MM.1S (cell line): ENCODE measurements at regions not wholly inside any gene's neighbourhood (a gene's known extent, or its start where the extent isn't known, plus 50 kb on each side); places are given as distances from the start of the nearest gene placed in this dataset.
"Not testable (repeated sequence)": the region's sequence is repeated elsewhere in the genome, so short reads cannot be mapped to it uniquely, and the experiment has no call there.

Source experiments
- DNase-seq: peaks from one replicate; pipeline ENCODE4 v3.0.0-alpha.2; 2015
- H2AFZ ChIP-seq: fragments of 300-600 bp; sonication (generic); 2 replicates; pipeline ENCODE4 v1.6.0; 2016; ENCODE audit warnings: antibody characterized with exemption, low read length
- H3F3A ChIP-seq: fragments of 300-600 bp; sonication (generic); 2 replicates; pipeline ENCODE4 v1.6.1; 2016; ENCODE audit warnings: mild to moderate bottlenecking, antibody characterized with exemption, low read length, moderate library complexity, mixed read lengths; ENCODE audit not compliant: insufficient read depth
- H3K27ac ChIP-seq: fragments of 300-600 bp; sonication (generic); 2 replicates; pipeline ENCODE4 v1.5.1; 2016; ENCODE audit warnings: mild to moderate bottlenecking, low read length
- H3K27me3 ChIP-seq: fragments of 300-600 bp; sonication (generic); replicated peaks from 2 replicates; pipeline ENCODE4 v1.6.0; 2016; ENCODE audit warnings: low read length; ENCODE audit not compliant: insufficient read depth
- H3K36me3 ChIP-seq: fragments of 300-600 bp; sonication (generic); replicated peaks from 2 replicates; pipeline ENCODE4 v1.6.1; 2016; ENCODE audit warnings: mild to moderate bottlenecking, low read length, mixed read lengths; ENCODE audit not compliant: insufficient read depth
- H3K4me1 ChIP-seq: fragments of 300-600 bp; sonication (generic); 2 replicates; pipeline ENCODE4 v1.6.1; 2016; ENCODE audit warnings: low read length, mixed read lengths
- H3K4me2 ChIP-seq: fragments of 300-600 bp; sonication (generic); 2 replicates; pipeline ENCODE4 v1.6.0; 2016; ENCODE audit warnings: low read depth, low read length
- H3K4me3 ChIP-seq: fragments of 300-600 bp; sonication (generic); 2 replicates; pipeline ENCODE4 v1.5.1; 2016; ENCODE audit warnings: low read length, mixed read lengths
- H3K79me2 ChIP-seq: fragments of 300-600 bp; sonication (generic); 2 replicates; pipeline ENCODE4 v1.6.1; 2016; ENCODE audit warnings: mixed run types, low read length, mixed read lengths
- H3K9ac ChIP-seq: fragments of 300-600 bp; sonication (generic); 2 replicates; pipeline ENCODE4 v1.6.1; 2016; ENCODE audit warnings: low read length, mixed read lengths
- H3K9me2 ChIP-seq: fragments of 300-600 bp; sonication (generic); replicated peaks from 2 replicates; pipeline ENCODE4 v1.6.1; 2016; ENCODE audit warnings: mild to moderate bottlenecking, low read length, mixed read lengths; ENCODE audit not compliant: insufficient read depth
- H3K9me3 ChIP-seq: fragments of 300-600 bp; sonication (generic); replicated peaks from 2 replicates; pipeline ENCODE4 v1.6.1; 2016; ENCODE audit warnings: mild to moderate bottlenecking, low read length, mixed read lengths; ENCODE audit not compliant: insufficient read depth
- H4K20me1 ChIP-seq: fragments of 300-600 bp; sonication (generic); 2 replicates; pipeline ENCODE4 v1.6.1; 2016; ENCODE audit warnings: mild to moderate bottlenecking, low read length, moderate library complexity, mixed read lengths; ENCODE audit not compliant: insufficient read depth
- CTCF ChIP-seq: fragments of 300-600 bp; sonication (generic); IDR thresholded peaks from 2 replicates; pipeline ENCODE4 v1.5.1; 2016; ENCODE audit warnings: antibody characterized with exemption, low read length, mixed read lengths
- EZH2 ChIP-seq: fragments of 300-600 bp; sonication (generic); optimal IDR thresholded peaks from 2 replicates; pipeline ENCODE3; 2017; ENCODE audit warnings: low read depth, mild to moderate bottlenecking, antibody characterized with exemption, low read length, mixed read lengths
- EZH2phosphoT487 ChIP-seq: fragments of 300-600 bp; sonication (generic); IDR thresholded peaks from 2 replicates; pipeline ENCODE4 v1.6.1; 2018; ENCODE audit warnings: antibody characterized with exemption, low read length

DNA sequence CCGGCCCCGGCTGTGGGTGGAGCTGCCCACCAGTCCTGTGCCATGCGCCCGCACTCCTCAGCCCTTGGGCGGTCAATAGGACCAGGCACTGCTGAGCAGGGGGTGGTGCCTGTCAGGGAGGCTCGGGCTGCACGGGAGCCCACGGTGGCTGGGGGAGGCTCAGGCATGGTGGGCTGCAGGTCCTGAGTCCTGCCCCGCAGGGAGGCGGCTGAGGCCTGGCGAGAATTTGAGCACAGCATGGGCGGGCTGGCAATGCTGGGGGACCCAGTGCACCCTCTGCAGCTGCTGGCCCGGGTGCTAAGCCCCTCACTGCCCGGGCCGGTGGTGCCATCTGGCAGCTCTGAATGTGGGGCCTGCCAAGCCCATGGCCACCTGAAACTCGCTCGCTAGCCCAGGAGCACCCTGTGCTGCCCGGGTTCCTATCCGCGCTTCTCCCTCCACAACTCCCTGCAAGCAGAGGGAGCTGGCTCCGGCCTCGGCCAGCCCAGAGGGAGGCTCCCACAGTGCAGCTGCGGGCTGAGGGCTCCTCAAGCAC lies 1371.1 kb downstream of the FSCB start:
- no peaks in the 10 kb centered on the region for H3K79me2 ChIP-seq
- H3K36me3 ChIP-seq: no peaks in the 10 kb centered on the region
- no peaks in the 10 kb centered on the region for H3K4me1 ChIP-seq
- no peak overlapping the region for H3K27ac ChIP-seq
- H3K4me3 ChIP-seq: no peak overlapping the region
- H2AFZ ChIP-seq: no peak overlapping the region
- DNase-seq: no peak
- no peaks in the 10 kb centered on the region for H3K9me2 ChIP-seq
- TF ChIP-seq CTCF (no peak), EZH2phosphoT487 (no peak), EZH2 (no peak)
- no peaks in the 10 kb centered on the region for H3K9me3 ChIP-seq
- no peaks in the 10 kb centered on the region for H3F3A ChIP-seq
- no peak overlapping the region for H3K4me2 ChIP-seq
- no peaks in the 10 kb centered on the region for H3K27me3 ChIP-seq
- no peaks in the 10 kb centered on the region for H4K20me1 ChIP-seq
- no peak overlapping the region for H3K9ac ChIP-seq

DNA sequence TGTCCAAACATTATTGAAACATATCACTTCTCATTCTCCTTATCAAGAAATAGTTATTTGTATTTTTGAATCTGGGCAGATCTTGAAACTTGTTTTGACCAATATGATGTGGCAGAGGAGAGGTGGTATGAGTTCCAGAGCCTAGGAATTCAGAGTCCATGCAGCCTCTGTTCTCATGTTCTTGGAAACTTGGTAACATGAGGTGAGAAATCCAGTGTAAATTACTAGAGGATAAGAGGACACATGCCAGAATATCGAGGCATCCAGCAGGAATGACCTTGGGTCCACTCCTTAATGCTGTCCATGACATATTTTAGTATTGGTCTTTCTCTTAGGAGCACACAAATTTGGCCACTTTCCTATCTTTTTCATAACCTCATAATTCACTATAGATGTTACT lies 1374.6 kb downstream of the FSCB start:
- H3K79me2 ChIP-seq: no peaks in the 10 kb centered on the region
- no peak overlapping the region for H3K4me3 ChIP-seq
- H3F3A ChIP-seq: no peaks in the 10 kb centered on the region
- no peak overlapping the region for H2AFZ ChIP-seq
- no peak overlapping the region for H3K4me2 ChIP-seq
- no peaks in the 10 kb centered on the region for H3K9me3 ChIP-seq
- H3K27ac ChIP-seq: no peak overlapping the region
- H4K20me1 ChIP-seq: no peaks in the 10 kb centered on the region
- H3K27me3 ChIP-seq: no peaks in the 10 kb centered on the region
- H3K9ac ChIP-seq: no peak overlapping the region
- H3K4me1 ChIP-seq: no peaks in the 10 kb centered on the region
- no peaks in the 10 kb centered on the region for H3K36me3 ChIP-seq
- H3K9me2 ChIP-seq: no peaks in the 10 kb centered on the region
- no peak for DNase-seq
- TF ChIP-seq EZH2 (no peak), EZH2phosphoT487 (no peak)

DNA sequence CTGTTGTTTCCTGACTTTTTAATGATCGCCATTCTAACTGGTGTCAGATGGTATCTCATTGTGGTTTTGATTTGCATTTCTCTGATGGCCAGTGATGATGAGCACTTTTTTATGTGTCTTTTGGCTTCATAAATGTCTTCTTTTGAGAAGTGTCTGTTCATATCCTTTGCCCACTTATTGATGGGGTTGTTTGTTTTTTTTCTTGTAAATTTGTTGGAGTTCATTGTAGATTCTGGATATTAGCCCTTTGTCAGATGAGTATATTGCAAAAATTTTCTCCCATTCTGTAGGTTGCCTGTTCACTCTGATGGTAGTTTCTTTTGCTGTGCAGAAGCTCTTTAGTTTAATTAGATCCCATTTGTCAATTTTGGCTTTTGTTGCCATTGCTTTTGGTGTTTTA lies 1378.7 kb downstream of the FSCB start:
- H3K9me3 ChIP-seq, H3K9ac ChIP-seq, H3K27me3 ChIP-seq, H3K27ac ChIP-seq, H3K79me2 ChIP-seq, DNase-seq, H2AFZ ChIP-seq, H3K36me3 ChIP-seq, H3K4me2 ChIP-seq, H3F3A ChIP-seq, H3K4me1 ChIP-seq, H3K9me2 ChIP-seq, H4K20me1 ChIP-seq, H3K4me3 ChIP-seq: not testable (repeated sequence)

DNA sequence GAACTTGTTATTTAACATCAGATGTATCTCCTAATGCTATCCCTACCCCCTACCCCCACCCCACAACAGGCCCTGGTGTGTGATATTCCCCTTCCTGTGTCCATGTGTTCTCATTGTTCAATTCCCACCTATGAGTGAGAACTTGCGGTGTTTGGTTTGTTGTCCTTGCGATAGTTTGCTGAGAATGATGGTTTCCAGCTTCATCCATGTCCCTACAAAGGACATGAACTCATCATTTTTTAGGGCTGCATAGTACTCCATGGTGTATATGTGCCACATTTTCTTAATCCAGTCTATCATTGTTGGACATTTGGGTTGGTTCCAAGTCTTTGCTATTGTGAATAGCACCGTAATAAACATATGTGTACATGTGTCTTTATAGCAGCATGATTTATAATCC lies 1379.2 kb downstream of the FSCB start:
- H3K4me2 ChIP-seq, H3F3A ChIP-seq: not testable (repeated sequence)

DNA sequence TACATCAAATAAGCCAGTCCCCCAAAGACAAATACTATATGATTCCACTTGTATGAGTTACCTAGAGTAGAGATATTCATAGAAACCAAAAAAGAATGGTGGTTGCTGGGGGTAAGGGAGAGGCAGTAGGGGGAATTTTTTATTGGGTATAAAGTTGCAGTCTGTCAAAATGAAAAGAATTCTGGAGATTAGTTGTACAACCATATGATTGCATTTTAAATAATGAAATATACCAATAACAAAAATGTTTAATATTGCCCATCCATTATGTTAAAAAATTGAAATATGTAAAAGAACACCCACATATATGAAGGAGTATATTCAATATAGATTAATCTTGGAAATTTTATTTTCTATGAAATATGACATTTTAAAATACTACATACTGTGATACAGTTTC lies 1383.5 kb downstream of the FSCB start:
- Histone ChIP-seq H3K36me3 (no peaks in the 10 kb centered on the region), H3K27ac (no peak overlapping the region), H3K27me3 (no peaks in the 10 kb centered on the region), H3K9ac (no peak overlapping the region), H4K20me1 (no peaks in the 10 kb centered on the region), H3K4me1 (no peaks in the 10 kb centered on the region), H2AFZ (no peak overlapping the region), H3K9me3 (no peaks in the 10 kb centered on the region), H3K4me3 (no peak overlapping the region), H3F3A (no peaks in the 10 kb centered on the region), H3K9me2 (no peaks in the 10 kb centered on the region), H3K4me2 (no peak overlapping the region), H3K79me2 (no peaks in the 10 kb centered on the region)
- no peak for DNase-seq
- no peak for TF ChIP-seq CTCF
- TF ChIP-seq EZH2: no peak
- no peak for TF ChIP-seq EZH2phosphoT487

More for the DNA sequence above, 1379.2 kb downstream of the FSCB start:
- not testable (repeated sequence) for H3K27ac ChIP-seq, H3K79me2 ChIP-seq, H4K20me1 ChIP-seq, H2AFZ ChIP-seq, H3K27me3 ChIP-seq, DNase-seq, H3K9me2 ChIP-seq, H3K4me3 ChIP-seq, H3K9ac ChIP-seq, H3K4me1 ChIP-seq, H3K9me3 ChIP-seq, H3K36me3 ChIP-seq
